Sigmoid colon (tissue), 4 donors: ENCODE measurements at regions not wholly inside any gene's neighbourhood (a gene's known extent, or its start where the extent isn't known, plus 50 kb on each side); places are given as distances from the start of the nearest gene placed in this dataset.

Source experiments
- CTCF ChIP-seq, 4 experiments: fragments of 450-650 bp in 3 of 4; fragments of 200-600 bp in 1 of 4; IDR thresholded peaks; one replicate each; pipeline ENCODE4 v1.5.1; 2016 to 2019; ENCODE audit warnings: antibody characterized with exemption in 4 of 4, mild to moderate bottlenecking in 3 of 4, moderate library complexity in 2 of 4
- POLR2A ChIP-seq, 2 donors: fragments of 450-650 bp; IDR thresholded peaks; one replicate each; pipeline ENCODE4 v1.6.1; 2016; ENCODE audit warnings: antibody characterized with exemption in 2 of 2, mild to moderate bottlenecking in 2 of 2, moderate library complexity in 2 of 2
- POLR2AphosphoS5 ChIP-seq, 4 donors: sonication (generic); formaldehyde crosslinking; IDR thresholded peaks; one replicate each; pipeline ENCODE4 v1.6.1; 2017; ENCODE audit warnings: antibody characterized with exemption in 4 of 4

DNA sequence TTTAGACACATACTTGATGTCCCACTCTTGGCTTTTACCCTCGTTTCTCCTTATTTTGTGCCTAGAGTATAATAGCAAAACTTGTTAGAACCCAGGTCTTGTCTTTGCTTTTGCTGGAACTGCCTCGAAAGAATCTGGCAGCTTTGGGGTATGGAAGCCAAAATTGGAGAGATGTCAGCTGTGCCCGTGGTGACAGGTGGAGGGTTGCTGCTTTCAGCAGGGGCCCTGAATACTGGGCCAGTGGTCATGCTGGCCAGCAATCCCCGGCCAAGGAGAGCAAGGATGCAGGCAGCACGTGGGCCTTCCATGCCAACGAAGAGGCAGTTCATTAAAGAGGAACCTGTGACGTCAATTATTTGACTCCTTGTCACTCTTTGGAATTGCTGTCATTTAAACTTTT, 181.1 kb downstream of the HIPK3 start:
- TF ChIP-seq CTCF (IDR thresholded peaks at IDR 0.05), result no peak
- TF ChIP-seq POLR2A (IDR thresholded peaks at IDR 0.05), result no peak
- TF ChIP-seq POLR2AphosphoS5 (IDR thresholded peaks at IDR 0.05), result no peak
